ENCODE measurements at regions not wholly inside any gene's neighbourhood (a gene's known extent, or its start where the extent isn't known, plus 50 kb on each side); places are given as distances from the start of the nearest gene placed in this dataset.
"Not testable (repeated sequence)": the region's sequence is repeated elsewhere in the genome, so short reads cannot be mapped to it uniquely, and the experiment has no call there.

- DNase-seq: no peak
Observed at GRCh38 chr10:29879862-29880261, 179.5 kb downstream of the JCAD start.

DNA sequence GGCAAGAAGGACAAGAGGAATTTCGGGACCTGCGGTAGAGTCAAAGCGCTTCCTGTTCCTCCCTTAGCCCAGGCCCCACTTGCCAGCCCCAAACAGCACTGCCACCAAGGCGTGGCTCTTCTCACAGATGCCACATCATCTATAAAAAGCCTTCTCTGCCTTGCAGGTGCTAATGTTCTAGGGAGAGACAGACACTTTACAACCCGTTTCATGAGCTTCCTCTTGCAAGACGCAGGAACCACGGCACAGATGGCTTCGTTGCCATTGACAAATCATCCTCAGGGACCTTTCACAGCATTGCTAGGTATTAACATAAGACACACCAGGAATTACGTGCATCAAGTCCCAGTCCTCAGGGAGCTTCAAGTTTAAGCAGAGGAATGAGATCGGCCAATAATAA, 180.9 kb downstream of the JCAD start:
- DNase-seq: peak; percentile 54

DNA sequence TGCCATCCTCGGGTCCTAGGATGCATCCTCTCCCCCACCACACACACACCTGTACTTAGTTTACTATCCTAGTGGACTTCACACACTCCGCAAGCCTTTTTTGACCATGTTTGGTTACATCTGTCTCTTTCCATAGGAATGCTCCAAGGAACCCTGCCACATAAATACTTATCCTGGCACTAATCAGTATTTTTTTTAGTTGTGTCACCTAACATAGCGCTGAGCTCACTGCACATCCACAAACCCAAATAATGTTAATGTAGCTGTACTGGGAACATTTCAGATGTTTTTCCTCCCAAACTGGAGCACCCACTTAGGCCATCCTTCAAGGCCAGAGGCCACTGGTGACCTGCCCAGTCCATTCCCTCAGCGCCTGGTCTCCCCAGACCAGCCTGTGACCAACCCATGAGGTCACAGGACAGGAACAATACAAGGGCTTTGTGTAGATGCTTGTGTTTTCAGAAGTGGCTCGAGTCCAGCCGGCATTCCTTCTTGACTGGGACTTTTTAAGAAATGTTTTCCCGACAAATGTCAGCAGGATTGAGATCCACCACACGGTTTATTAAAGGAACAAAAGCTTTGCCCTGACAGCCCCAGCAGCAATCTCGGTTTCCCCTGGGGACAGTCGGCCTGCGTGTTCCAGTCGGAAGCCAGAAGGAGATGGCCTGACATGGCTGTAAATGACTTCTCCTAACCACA, 181.4 kb downstream of the JCAD start:
- no peak for DNase-seq

- DNase-seq: no peak
Observed at GRCh38 chr10:29876008-29876555, 183.3 kb downstream of the JCAD start.

GRCh38 chr10:29874606-29875269, 184.6 kb downstream of the JCAD start:
- DNase-seq: peak; percentile 44

DNA sequence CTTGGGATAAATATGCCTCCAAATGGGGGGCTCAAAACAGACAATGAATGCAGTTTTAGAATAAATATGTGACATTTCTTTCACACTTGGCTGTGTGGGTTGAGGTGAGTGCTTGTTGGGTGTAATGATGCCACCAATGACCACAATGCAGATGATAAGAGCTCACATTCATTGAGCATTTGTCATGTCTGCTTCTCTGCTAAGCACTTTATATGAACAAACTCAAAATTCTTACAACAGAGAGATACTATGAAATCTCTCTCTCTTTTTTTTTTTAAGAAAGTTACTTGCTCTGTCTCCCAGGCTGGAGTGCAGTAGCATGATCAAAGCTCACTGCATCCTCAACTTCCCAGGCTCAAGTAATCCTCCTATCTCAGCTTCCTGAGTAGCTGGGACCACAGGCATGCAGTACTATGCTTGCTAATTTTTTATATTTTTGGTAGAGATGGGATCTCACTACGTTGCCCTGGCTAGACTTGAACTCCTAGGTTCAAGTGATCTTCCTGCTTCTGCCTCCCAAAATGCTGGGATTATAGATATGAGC, 185.4 kb downstream of the JCAD start:
- no peak for DNase-seq

- DNase-seq: no peak
Observed at GRCh38 chr10:29870522-29871044, 188.8 kb downstream of the JCAD start.

- no peak for DNase-seq
Observed at GRCh38 chr10:29869593-29869992, 189.8 kb downstream of the JCAD start.

GRCh38 chr10:29866356-29866755, 193.0 kb downstream of the JCAD start:
- DNase-seq: no peak

DNA sequence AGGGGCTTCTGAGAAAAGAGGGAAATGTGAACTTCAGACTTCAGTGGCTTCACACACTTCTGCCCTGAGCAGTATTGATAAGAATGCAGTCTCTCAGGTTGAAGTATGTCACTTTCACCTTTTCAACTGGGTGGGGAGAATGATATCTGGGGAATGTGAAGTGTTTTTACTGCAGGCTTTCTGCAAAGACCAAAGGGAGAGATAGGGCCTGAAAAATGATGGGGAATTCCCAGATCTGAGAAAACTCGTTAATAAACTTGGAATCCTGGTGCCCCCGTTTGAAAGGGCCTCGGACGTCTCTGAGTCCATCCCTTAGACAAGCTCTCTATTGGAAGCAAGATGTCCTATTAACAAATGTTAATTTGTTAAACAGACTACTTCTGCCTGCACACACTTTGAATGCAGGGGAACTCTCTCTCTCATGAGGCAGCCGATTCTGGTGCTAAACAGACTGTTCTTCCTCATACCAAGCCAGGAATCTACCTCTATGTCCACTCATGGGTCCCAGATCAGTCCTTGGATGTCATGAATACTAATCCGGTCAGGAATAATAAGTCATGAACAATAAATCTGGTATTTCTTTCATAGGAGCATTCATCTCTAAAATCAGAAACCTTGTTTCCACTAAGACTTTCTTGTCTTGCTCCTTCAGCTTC, 193.6 kb downstream of the JCAD start:
- no peak for DNase-seq

GRCh38 chr10:29862923-29863614, 196.3 kb downstream of the JCAD start:
- DNase-seq: no peak

DNA sequence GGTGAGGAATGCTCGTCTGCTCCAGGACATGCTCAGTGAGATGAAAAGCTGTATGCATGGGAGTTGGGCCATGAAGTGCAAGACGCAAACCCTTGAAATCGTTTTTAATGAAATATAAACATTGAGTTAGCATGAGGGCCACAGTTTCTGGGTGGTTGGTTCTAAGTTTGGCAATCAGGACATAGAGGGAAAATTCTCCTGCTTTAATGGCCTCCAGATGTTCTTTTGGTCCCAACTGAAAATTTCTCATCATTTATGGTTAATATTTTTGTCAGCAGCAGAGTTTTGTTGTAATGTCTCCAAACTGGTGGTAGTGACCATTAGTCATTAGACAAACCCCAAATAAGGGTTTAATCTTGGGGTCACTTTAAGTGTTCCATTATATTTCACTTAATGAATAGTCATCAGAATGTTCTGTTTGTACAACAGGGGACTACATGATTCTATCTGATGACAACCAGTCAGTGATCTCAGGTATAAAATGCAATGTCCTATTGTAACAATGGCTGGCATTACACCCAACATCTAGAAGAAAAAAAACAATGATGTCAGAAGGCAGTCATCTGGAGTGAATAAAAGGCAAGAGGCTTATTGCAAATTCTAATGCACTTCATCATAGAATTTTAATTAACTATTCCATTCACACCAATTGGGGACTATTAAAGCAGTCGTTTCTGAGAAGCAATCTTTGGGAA, 197.4 kb downstream of the JCAD start:
- DNase-seq: no peak

GRCh38 chr10:29861231-29861630, 198.2 kb downstream of the JCAD start:
- not testable (repeated sequence) for DNase-seq

GRCh38 chr10:29860166-29860565, 199.2 kb downstream of the JCAD start:
- no peak for DNase-seq

GRCh38 chr10:29859521-29860130, 199.8 kb downstream of the JCAD start:
- DNase-seq: no peak

DNA sequence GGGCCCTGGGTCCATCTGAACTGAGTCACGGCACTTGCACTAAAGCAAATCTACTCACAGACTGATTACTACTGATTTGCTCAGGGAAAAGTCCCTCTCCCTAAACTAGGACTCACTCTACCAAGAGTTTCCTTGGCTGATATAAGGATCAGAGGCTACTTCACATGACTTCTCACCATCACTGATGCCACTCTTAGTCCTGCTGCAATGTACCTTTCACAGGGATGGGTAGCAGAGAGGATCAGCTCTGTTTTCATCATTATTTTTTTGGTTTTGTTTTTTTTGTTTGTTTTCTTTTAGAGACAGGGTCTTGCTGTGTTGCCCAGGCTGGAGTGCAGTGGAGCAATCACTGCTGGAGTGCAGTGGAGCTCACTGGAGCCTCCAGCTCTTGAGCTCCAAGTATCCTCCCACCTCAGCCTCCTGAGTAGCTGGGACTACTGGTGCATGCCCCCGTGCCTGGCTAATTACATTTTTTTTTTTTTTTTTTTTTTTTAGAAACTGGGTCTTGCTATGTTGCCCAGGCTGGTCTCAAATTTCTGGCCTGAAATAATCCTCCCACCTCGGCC, 200.6 kb downstream of the JCAD start:
- no peak for DNase-seq

DNA sequence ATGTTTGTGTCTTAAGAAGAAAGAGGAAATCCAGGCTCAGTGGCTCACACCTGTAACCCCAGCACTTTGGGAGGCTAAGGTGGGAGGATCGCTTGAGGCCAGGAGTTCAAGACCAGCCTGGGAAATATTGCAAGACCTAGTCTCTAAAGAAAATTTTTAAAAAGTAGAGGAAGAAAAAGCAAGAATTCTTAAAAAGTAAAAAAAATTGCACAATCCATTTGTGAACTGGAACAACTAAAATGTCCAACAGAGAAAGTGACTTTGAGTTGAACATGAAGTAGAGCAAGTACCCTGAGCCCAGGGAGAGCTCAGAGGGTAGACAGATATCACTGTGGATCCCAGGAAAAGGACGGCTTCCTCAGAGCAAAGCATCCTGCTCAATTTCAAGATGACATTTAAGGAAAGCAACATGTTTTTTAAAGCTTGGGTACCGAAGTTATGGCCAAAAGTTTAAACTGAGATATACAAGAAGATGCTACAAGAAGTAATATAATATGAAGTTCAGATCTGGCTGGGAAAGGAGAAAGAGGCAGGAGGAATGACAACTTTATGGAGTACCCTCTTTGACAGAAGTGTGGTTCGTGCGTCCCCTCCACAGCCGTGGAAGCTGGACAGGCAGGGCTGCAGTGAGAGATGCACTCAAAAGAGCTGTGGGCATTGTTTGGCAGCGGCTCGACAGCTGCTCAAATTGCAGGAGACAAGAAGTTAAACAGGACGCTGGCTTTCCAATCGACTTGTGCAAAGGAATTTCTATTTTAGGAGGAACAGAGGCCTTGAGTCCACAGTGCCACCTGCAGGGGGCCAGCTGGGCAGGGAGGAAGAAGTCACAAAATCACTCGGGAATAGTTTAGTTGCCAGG, 201.3 kb downstream of the JCAD start:
- DNase-seq: peak; percentile 58

DNA sequence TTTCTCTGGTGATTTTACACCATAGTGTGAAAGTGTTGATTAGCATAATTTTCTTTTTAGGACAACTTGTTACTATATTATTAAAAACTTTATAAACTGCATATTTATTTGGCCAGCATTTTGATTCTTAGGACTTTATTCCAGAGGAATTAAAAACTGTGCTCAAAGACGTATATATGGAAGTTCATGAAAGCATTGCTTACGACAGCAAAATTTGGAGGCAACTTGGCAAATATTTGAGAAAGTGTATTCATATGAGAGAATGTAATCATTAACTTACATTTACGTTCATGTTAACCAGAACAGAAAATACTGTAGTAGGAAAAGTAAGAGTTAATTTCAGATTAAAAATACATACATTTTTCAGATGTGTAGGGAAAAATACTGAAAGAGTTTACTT, 203.1 kb downstream of the JCAD start:
- DNase-seq: no peak

DNA sequence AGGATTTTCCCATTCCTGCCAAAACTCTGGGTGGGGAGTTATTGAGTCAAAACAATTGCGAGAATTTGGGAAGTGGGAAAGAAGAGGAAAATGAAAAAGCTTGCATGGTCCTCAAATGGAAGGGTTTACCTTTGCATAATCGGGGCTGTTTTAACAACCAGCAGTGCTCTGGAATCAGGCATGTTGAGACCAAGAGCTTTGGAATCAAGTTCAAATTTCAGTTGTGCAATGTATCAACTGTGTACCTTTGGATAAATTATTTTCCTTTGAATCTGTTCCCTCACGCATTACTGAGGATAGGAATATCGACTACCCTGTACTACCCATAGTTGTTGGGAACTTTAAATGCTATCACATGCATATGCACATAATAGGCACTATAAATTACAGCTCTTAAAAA, 205.5 kb downstream of the JCAD start:
- DNase-seq: no peak

DNA sequence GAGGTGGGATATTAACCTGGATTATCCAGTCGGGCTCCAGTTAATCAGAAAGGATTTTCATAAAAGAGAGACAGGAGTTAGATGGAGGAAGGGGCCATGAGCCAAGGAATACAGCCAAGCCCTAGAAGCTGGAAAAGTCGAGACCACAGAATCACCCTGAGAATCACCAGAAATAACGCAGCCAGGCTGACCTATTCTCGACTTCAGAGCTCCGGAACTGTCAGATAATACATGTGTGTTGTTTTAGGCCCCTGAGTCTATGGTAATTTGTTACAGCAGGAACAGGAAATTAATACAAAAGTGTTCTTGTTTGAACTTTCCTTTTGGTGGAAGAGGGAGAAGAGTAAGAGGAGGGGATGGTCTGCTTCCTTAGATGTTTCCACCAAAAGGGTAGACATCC, 208.1 kb downstream of the JCAD start:
- DNase-seq: no peak
